ENCODE measurements at regions not wholly inside any gene's neighbourhood (a gene's known extent, or its start where the extent isn't known, plus 50 kb on each side); places are given as distances from the start of the nearest gene placed in this dataset.

- Histone ChIP-seq H2BK5ac (ENCODE audit: low read depth, low read length) (no peak overlapping the region), H3K79me1 (ENCODE audit: low read depth, low read length) (no peaks in the 10 kb centered on the region)
- TF ChIP-seq CBX5 (IDR thresholded peaks at IDR 0.05; ENCODE audit: low read depth, low read length) (no peak), SP2 (IDR thresholded peaks at IDR 0.05; ENCODE audit: low read length) (no peak), JUND (IDR thresholded peaks at IDR 0.05; ENCODE audit: low read length) (no peak), CTBP2 (IDR thresholded peaks at IDR 0.05; ENCODE audit: borderline replicate concordance, insufficient read depth, insufficient read length, low read length) (no peak), RBBP5 (IDR thresholded peaks at IDR 0.05; ENCODE audit: borderline replicate concordance, low read depth, low read length) (no peak), E2F6 (IDR thresholded peaks at IDR 0.05) (no peak), POLR2AphosphoS5 (IDR thresholded peaks at IDR 0.05; ENCODE audit: low read depth, low read length) (no peak), RNF2 (IDR thresholded peaks at IDR 0.05; ENCODE audit: borderline replicate concordance, low read depth, low read length, missing control alignments, poor library complexity, severe bottlenecking) (no peak), EZH2 (IDR thresholded peaks at IDR 0.05; ENCODE audit: low read depth, low read length, severe bottlenecking) (no peak), NANOG (IDR thresholded peaks at IDR 0.05; ENCODE audit: insufficient read depth, low read depth, low read length, poor library complexity, severe bottlenecking) (no peak), RXRA (IDR thresholded peaks at IDR 0.05; ENCODE audit: insufficient read depth, low read depth, low read length) (no peak), ZNF274 (IDR thresholded peaks at IDR 0.05; ENCODE audit: borderline replicate concordance, extremely low read depth, low read length) (no peak), GTF2F1 (IDR thresholded peaks at IDR 0.05; ENCODE audit: borderline replicate concordance, low read depth, low read length) (no peak), GABPA (IDR thresholded peaks at IDR 0.05; ENCODE audit: borderline replicate concordance, insufficient read depth, low read length) (no peak)
These were observed 210.8 kb upstream of the JUN start for GRCh38 chr1:58994664-58995063.

More at GRCh38 chr1:58994664-58995063, 210.8 kb upstream of the JUN start:
- no peak overlapping the region for H3K4me3 ChIP-seq (ENCODE audit: extremely low read depth in 1 of 4, insufficient read depth in 2 of 4, low read depth in 3 of 4, low read length in 4 of 4)
- no peaks in the 10 kb centered on the region for H3K79me2 ChIP-seq (ENCODE audit: control insufficient read depth in 1 of 2, insufficient read depth in 2 of 2, low read length in 2 of 2)
- H2BK12ac ChIP-seq (ENCODE audit: low read depth, low read length): no peak overlapping the region
- H3K23ac ChIP-seq (ENCODE audit: insufficient read length): no peak overlapping the region
- no peak overlapping the region for H2BK15ac ChIP-seq (ENCODE audit: low read length)
- no peak overlapping the region for H3K4ac ChIP-seq (replicated peaks; ENCODE audit: insufficient read length, low read depth, low read length)
- H3K27me3 ChIP-seq (replicated peaks in 1 of 4; ENCODE audit: control insufficient read depth in 3 of 4, extremely low read depth in 1 of 4, insufficient read depth in 3 of 4, low read length in 3 of 4): no peaks in the 10 kb centered on the region
- H3K23me2 ChIP-seq (ENCODE audit: low read depth, low read length): no peaks in the 10 kb centered on the region
- WGBS, 2 experiments (ENCODE audit: extremely low coverage in 1 of 2, insufficient coverage in 1 of 2, insufficient read length in 1 of 2, insufficient replicate concordance in 2 of 2, low coverage in 1 of 2, low lambda C conversion rate in 2 of 2, missing lambda C conversion rate in 1 of 2): 83% methylated on average over 2 of the region's 2 CpGs; no CpG with 5 or more reads in 1 of the 2 experiments
- no peak overlapping the region for H3K18ac ChIP-seq (ENCODE audit: extremely low read depth, low read length)
- no peak overlapping the region for H3K56ac ChIP-seq (replicated peaks; ENCODE audit: insufficient read length, low read depth, low read length)
- no peak overlapping the region; the same call in 1 of the 2 replicates for H2BK20ac ChIP-seq (ENCODE audit: low read length)
- no peak overlapping the region for H2BK120ac ChIP-seq (replicated peaks; ENCODE audit: low read depth, low read length)
- no peaks in the 10 kb centered on the region for H3K9me3 ChIP-seq (ENCODE audit: insufficient read depth in 2 of 2, low read depth in 1 of 2, low read length in 1 of 2)
- FAIRE-seq: no peak
- H4K20me1 ChIP-seq (replicated peaks in 1 of 2; ENCODE audit: control insufficient read depth in 1 of 2, insufficient read depth in 2 of 2, low read length in 2 of 2): no peaks in the 10 kb centered on the region
- H2AK5ac ChIP-seq (ENCODE audit: low read depth, low read length): no peak overlapping the region
- H3K9ac ChIP-seq (replicated peaks in 1 of 4; ENCODE audit: extremely low read depth in 1 of 4, low read depth in 3 of 4, low read length in 3 of 4): no peak overlapping the region
- no peak overlapping the region for H3K27ac ChIP-seq (ENCODE audit: low read depth, low read length)
- no peak overlapping the region for H3K14ac ChIP-seq (ENCODE audit: insufficient read length)
- no peak overlapping the region for H4K8ac ChIP-seq (ENCODE audit: extremely low read depth, insufficient read depth, low read length)
- CTCF ChIA-PET (ENCODE audit: partially characterized antibody): no interaction called here
- POLR2A ChIA-PET (ENCODE audit: partially characterized antibody): no interaction called here
- no peaks in the 10 kb centered on the region for H3K4me1 ChIP-seq (replicated peaks in 1 of 4; ENCODE audit: control insufficient read depth in 3 of 4, insufficient read depth in 4 of 4, low read length in 3 of 4)
- no peaks in the 10 kb centered on the region for H3K36me3 ChIP-seq (ENCODE audit: control insufficient read depth in 2 of 4, insufficient read depth in 4 of 4, low read length in 3 of 4)
- H4K5ac ChIP-seq (ENCODE audit: insufficient read length, low read depth, low read length): no peak overlapping the region
- no peak overlapping the region for H2AFZ ChIP-seq (ENCODE audit: low read length)
- no peak for DNase-seq (ENCODE audit: low read depth in 1 of 2, low spot score in 2 of 2)
- no peak overlapping the region for H3K4me2 ChIP-seq (ENCODE audit: insufficient read depth in 1 of 2, low read depth in 2 of 2, low read length in 2 of 2)
- H4K91ac ChIP-seq (replicated peaks; ENCODE audit: insufficient read length, low read length): no peak overlapping the region

Measured in H1 (cell line).